OCI-M1 (cell line): ENCODE measurements at regions not wholly inside any gene's neighbourhood (a gene's known extent, or its start where the extent isn't known, plus 50 kb on each side); places are given as distances from the start of the nearest gene placed in this dataset.

Experiments
- DNase-seq: peaks from one replicate; lab custom pipeline; 2025; lab: John Stamatoyannopoulos, UW

- no peak for DNase-seq
These were observed 409.7 kb upstream of the PIK3C3 start for GRCh38 chr18:41545091-41545888.

- DNase-seq, result no peak
These were observed 411.2 kb upstream of the PIK3C3 start for GRCh38 chr18:41543815-41544214.

GRCh38 chr18:41540237-41540871 lies 414.7 kb upstream of the PIK3C3 start:
- no peak for DNase-seq

- no peak for DNase-seq
These were observed 416.3 kb upstream of the PIK3C3 start for GRCh38 chr18:41538751-41539150.

GRCh38 chr18:41537666-41538065 lies 417.4 kb upstream of the PIK3C3 start:
- DNase-seq, result no peak

- peak; percentile 47 for DNase-seq
These were observed 422.5 kb upstream of the PIK3C3 start for GRCh38 chr18:41532344-41533086.

GRCh38 chr18:41530970-41531369 lies 424.1 kb upstream of the PIK3C3 start:
- no peak for DNase-seq

GRCh38 chr18:41529093-41529492 lies 425.9 kb upstream of the PIK3C3 start:
- DNase-seq, result no peak

GRCh38 chr18:41526054-41526453 lies 429.0 kb upstream of the PIK3C3 start:
- peak; percentile 4 for DNase-seq

GRCh38 chr18:41524674-41525470 lies 430.2 kb upstream of the PIK3C3 start:
- no peak for DNase-seq

GRCh38 chr18:41517142-41517541 lies 437.9 kb upstream of the PIK3C3 start:
- no peak for DNase-seq

GRCh38 chr18:41513438-41513837 lies 441.6 kb upstream of the PIK3C3 start:
- no peak for DNase-seq

GRCh38 chr18:41504316-41504715 lies 450.7 kb upstream of the PIK3C3 start:
- DNase-seq, result no peak

- no peak for DNase-seq
These were observed 453.2 kb upstream of the PIK3C3 start for GRCh38 chr18:41501848-41502247.

- DNase-seq, result no peak
These were observed 455.7 kb upstream of the PIK3C3 start for GRCh38 chr18:41499345-41499744.

- no peak for DNase-seq
These were observed 464.2 kb upstream of the PIK3C3 start for GRCh38 chr18:41490861-41491260.

GRCh38 chr18:41486575-41486974 lies 468.5 kb upstream of the PIK3C3 start:
- no peak for DNase-seq

- no peak for DNase-seq
These were observed 471.0 kb upstream of the PIK3C3 start for GRCh38 chr18:41484069-41484468.

- no peak for DNase-seq
These were observed 472.5 kb upstream of the PIK3C3 start for GRCh38 chr18:41482501-41482900.

- DNase-seq, result no peak
These were observed 488.4 kb upstream of the PIK3C3 start for GRCh38 chr18:41466436-41467160.

- DNase-seq, result no peak
These were observed 489.6 kb upstream of the PIK3C3 start for GRCh38 chr18:41465386-41465785.
